Skeletal muscle tissue (tissue), 3 donors: ENCODE measurements at regions not wholly inside any gene's neighbourhood (a gene's known extent, or its start where the extent isn't known, plus 50 kb on each side); places are given as distances from the start of the nearest gene placed in this dataset.
"Not testable (repeated sequence)": the region's sequence is repeated elsewhere in the genome, so short reads cannot be mapped to it uniquely, and the experiment has no call there.

Source experiments
- H3K27ac ChIP-seq: one replicate; pipeline ENCODE4 v1.7.0; 2013; ENCODE audit warnings: mild to moderate bottlenecking, low read depth, low read length, inconsistent platforms
- H3K27me3 ChIP-seq, 3 donors: one replicate each; pipeline ENCODE4 v1.7.0; 2013; ENCODE audit warnings: low read length in 3 of 3; ENCODE audit not compliant: control insufficient read depth in 3 of 3, insufficient read depth in 3 of 3
- H3K36me3 ChIP-seq, 3 donors: one replicate each; pipeline ENCODE4 v1.7.0; 2013; ENCODE audit warnings: low read length in 3 of 3; ENCODE audit not compliant: control insufficient read depth in 3 of 3, insufficient read depth in 3 of 3
- H3K4me1 ChIP-seq, 3 donors: one replicate each; pipeline ENCODE4 v1.7.0; 2013; ENCODE audit warnings: low read length in 3 of 3, mild to moderate bottlenecking in 3 of 3; ENCODE audit not compliant: control insufficient read depth in 3 of 3, insufficient read depth in 3 of 3
- H3K4me3 ChIP-seq, 3 donors: one replicate each; pipeline ENCODE4 v1.7.0; 2013; ENCODE audit warnings: low read length in 3 of 3
- H3K9ac ChIP-seq, 3 donors: one replicate each; pipeline ENCODE4 v1.7.0; 2013; ENCODE audit warnings: low read length in 3 of 3, mild to moderate bottlenecking in 3 of 3, moderate library complexity in 2 of 3, low read depth in 1 of 3
- H3K9me3 ChIP-seq, 3 donors: one replicate each; pipeline ENCODE4 v1.7.0; 2013; ENCODE audit warnings: low read length in 3 of 3; ENCODE audit not compliant: control insufficient read depth in 3 of 3
- donor health status: Osteomylitis.

GRCh38 chr7:19549246-19549645 is 159.6 kb downstream of the POLR1F start:
- H3K9ac ChIP-seq, H3K4me1 ChIP-seq, H3K27ac ChIP-seq, H3K4me3 ChIP-seq, H3K9me3 ChIP-seq, H3K27me3 ChIP-seq, H3K36me3 ChIP-seq: not testable (repeated sequence)

GRCh38 chr7:19537942-19538401 is 170.9 kb downstream of the POLR1F start:
- no peaks in the 10 kb centered on the region for H3K9me3 ChIP-seq
- no peaks in the 10 kb centered on the region for H3K36me3 ChIP-seq
- H3K4me1 ChIP-seq, result no peaks in the 10 kb centered on the region
- H3K27me3 ChIP-seq, result no peaks in the 10 kb centered on the region
- H3K9ac ChIP-seq, result no peak overlapping the region
- H3K27ac ChIP-seq, result no peak overlapping the region
- H3K4me3 ChIP-seq, result no peak overlapping the region

GRCh38 chr7:19533266-19533665 is 175.6 kb downstream of the POLR1F start:
- no peak overlapping the region for H3K9ac ChIP-seq
- no peaks in the 10 kb centered on the region for H3K27me3 ChIP-seq
- no peak overlapping the region for H3K4me3 ChIP-seq
- H3K4me1 ChIP-seq, result no peaks in the 10 kb centered on the region
- H3K27ac ChIP-seq, result no peak overlapping the region
- no peaks in the 10 kb centered on the region for H3K9me3 ChIP-seq
- H3K36me3 ChIP-seq, result no peaks in the 10 kb centered on the region

GRCh38 chr7:19530852-19531251 is 178.0 kb downstream of the POLR1F start:
- Histone ChIP-seq H3K27ac (no peak overlapping the region), H3K9me3 (no peaks in the 10 kb centered on the region), H3K27me3 (no peaks in the 10 kb centered on the region), H3K4me1 (no peaks in the 10 kb centered on the region), H3K36me3 (no peaks in the 10 kb centered on the region), H3K9ac (no peak overlapping the region), H3K4me3 (no peak overlapping the region)

- H3K27ac ChIP-seq, result no peak overlapping the region
- no peak overlapping the region for H3K9ac ChIP-seq
- H3K4me1 ChIP-seq, result no peaks in the 10 kb centered on the region
- no peaks in the 10 kb centered on the region for H3K36me3 ChIP-seq
- H3K4me3 ChIP-seq, result no peak overlapping the region
- H3K27me3 ChIP-seq, result no peaks in the 10 kb centered on the region
- H3K9me3 ChIP-seq, result no peaks in the 10 kb centered on the region
Measured at GRCh38 chr7:19530261-19530660, 178.6 kb downstream of the POLR1F start.

- Histone ChIP-seq H3K27me3 (no peaks in the 10 kb centered on the region), H3K4me1 (no peaks in the 10 kb centered on the region), H3K9me3 (no peaks in the 10 kb centered on the region), H3K36me3 (no peaks in the 10 kb centered on the region), H3K9ac (no peak overlapping the region), H3K4me3 (no peak overlapping the region), H3K27ac (no peak overlapping the region)
Measured at GRCh38 chr7:19526639-19527038, 182.2 kb downstream of the POLR1F start.

GRCh38 chr7:19522486-19522885 is 186.4 kb downstream of the POLR1F start:
- Histone ChIP-seq H3K9ac (no peak overlapping the region), H3K4me3 (no peak overlapping the region), H3K27me3 (no peaks in the 10 kb centered on the region), H3K4me1 (peaks cover 0 to 3% (median 2%) of the 10 kb centered on the region in 3 donors), H3K36me3 (no peaks in the 10 kb centered on the region), H3K27ac (no peak overlapping the region), H3K9me3 (no peaks in the 10 kb centered on the region)

- Histone ChIP-seq H3K36me3 (no peaks in the 10 kb centered on the region), H3K27me3 (no peaks in the 10 kb centered on the region), H3K9ac (no peak overlapping the region), H3K9me3 (no peaks in the 10 kb centered on the region), H3K4me3 (no peak overlapping the region), H3K27ac (no peak overlapping the region), H3K4me1 (peaks cover 0 to 3% (median 2%) of the 10 kb centered on the region in 3 donors)
Measured at GRCh38 chr7:19520392-19520791, 188.4 kb downstream of the POLR1F start.

GRCh38 chr7:19519443-19520021 is 189.3 kb downstream of the POLR1F start:
- H3K27me3 ChIP-seq, result no peaks in the 10 kb centered on the region
- H3K36me3 ChIP-seq, result no peaks in the 10 kb centered on the region
- H3K4me1 ChIP-seq, result peaks cover 0 to 3% (median 2%) of the 10 kb centered on the region in 3 donors
- H3K9me3 ChIP-seq, result no peaks in the 10 kb centered on the region
- no peak overlapping the region for H3K4me3 ChIP-seq
- H3K27ac ChIP-seq, result no peak overlapping the region
- no peak overlapping the region for H3K9ac ChIP-seq

GRCh38 chr7:19517546-19517945 is 191.3 kb downstream of the POLR1F start:
- H3K4me1 ChIP-seq, H3K27ac ChIP-seq, H3K9me3 ChIP-seq, H3K36me3 ChIP-seq, H3K27me3 ChIP-seq, H3K4me3 ChIP-seq, H3K9ac ChIP-seq: not testable (repeated sequence)
